Upper lobe of left lung (tissue), 4 donors: ENCODE measurements at regions not wholly inside any gene's neighbourhood (a gene's known extent, or its start where the extent isn't known, plus 50 kb on each side); places are given as distances from the start of the nearest gene placed in this dataset.
"Not testable (repeated sequence)": the region's sequence is repeated elsewhere in the genome, so short reads cannot be mapped to it uniquely, and the experiment has no call there.

Experiments
- EP300 ChIP-seq, 4 donors: sonication (generic); formaldehyde crosslinking; IDR thresholded peaks; one replicate each; pipeline ENCODE4 v1.5.1; 2017; ENCODE audit warnings: antibody characterized with exemption in 4 of 4, control low read depth in 2 of 4
- POLR2A ChIP-seq, 4 donors: fragments of 450-650 bp; IDR thresholded peaks; one replicate each; pipeline ENCODE4 v1.5.1; 2016 to 2017; ENCODE audit warnings: antibody characterized with exemption in 4 of 4, mild to moderate bottlenecking in 2 of 4
- TF ChIP-seq, protein P1 (sequence below), 6 experiments: fragments of 450-650 bp in 4 of 6; fragments of 200-600 bp in 2 of 6; sonication (generic) in 2 of 6; IDR thresholded peaks; one replicate each; pipeline ENCODE4 v1.5.1; 2016 to 2019; ENCODE audit warnings: antibody characterized with exemption in 6 of 6

GRCh38 chr7:138397071-138397433 is 63.0 kb upstream of the TRIM24 start:
- TF ChIP-seq, protein P1, sequence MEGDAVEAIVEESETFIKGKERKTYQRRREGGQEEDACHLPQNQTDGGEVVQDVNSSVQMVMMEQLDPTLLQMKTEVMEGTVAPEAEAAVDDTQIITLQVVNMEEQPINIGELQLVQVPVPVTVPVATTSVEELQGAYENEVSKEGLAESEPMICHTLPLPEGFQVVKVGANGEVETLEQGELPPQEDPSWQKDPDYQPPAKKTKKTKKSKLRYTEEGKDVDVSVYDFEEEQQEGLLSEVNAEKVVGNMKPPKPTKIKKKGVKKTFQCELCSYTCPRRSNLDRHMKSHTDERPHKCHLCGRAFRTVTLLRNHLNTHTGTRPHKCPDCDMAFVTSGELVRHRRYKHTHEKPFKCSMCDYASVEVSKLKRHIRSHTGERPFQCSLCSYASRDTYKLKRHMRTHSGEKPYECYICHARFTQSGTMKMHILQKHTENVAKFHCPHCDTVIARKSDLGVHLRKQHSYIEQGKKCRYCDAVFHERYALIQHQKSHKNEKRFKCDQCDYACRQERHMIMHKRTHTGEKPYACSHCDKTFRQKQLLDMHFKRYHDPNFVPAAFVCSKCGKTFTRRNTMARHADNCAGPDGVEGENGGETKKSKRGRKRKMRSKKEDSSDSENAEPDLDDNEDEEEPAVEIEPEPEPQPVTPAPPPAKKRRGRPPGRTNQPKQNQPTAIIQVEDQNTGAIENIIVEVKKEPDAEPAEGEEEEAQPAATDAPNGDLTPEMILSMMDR (IDR thresholded peaks at IDR 0.05), result not testable (repeated sequence)
- not testable (repeated sequence) for TF ChIP-seq EP300, POLR2A (IDR thresholded peaks at IDR 0.05)
